HUES48 (cell line): ENCODE measurements at regions not wholly inside any gene's neighbourhood (a gene's known extent, or its start where the extent isn't known, plus 50 kb on each side); places are given as distances from the start of the nearest gene placed in this dataset.

Source experiments
- H3K27ac ChIP-seq: one replicate; pipeline ENCODE4 v1.7.0; 2013; ENCODE audit warnings: low read depth, low read length, inconsistent platforms
- H3K27me3 ChIP-seq: 2 replicates; pipeline ENCODE4 v1.6.1; 2013; ENCODE audit warnings: mild to moderate bottlenecking, low read length; ENCODE audit not compliant: control insufficient read depth, insufficient read depth
- H3K36me3 ChIP-seq: 2 replicates; pipeline ENCODE4 v1.6.1; 2013; ENCODE audit warnings: low read length; ENCODE audit not compliant: control insufficient read depth, insufficient read depth
- H3K4me1 ChIP-seq: 2 replicates; pipeline ENCODE4 v1.6.1; 2013; ENCODE audit warnings: mild to moderate bottlenecking, low read length; ENCODE audit not compliant: control insufficient read depth, insufficient read depth
- H3K4me3 ChIP-seq: 2 replicates; pipeline ENCODE4 v1.5.1; 2013; ENCODE audit warnings: mild to moderate bottlenecking, low read depth, low read length
- H3K9ac ChIP-seq: 2 replicates; pipeline ENCODE4 v1.6.1; 2013; ENCODE audit warnings: mild to moderate bottlenecking, low read depth, low read length, moderate library complexity
- H3K9me3 ChIP-seq: 2 replicates; pipeline ENCODE4 v1.6.1; 2013; ENCODE audit warnings: low read length; ENCODE audit not compliant: control insufficient read depth, insufficient read depth

GRCh38 chr6:113315165-113315564 lies 542.0 kb upstream of the MARCKS start:
- Histone ChIP-seq H3K36me3 (no peaks in the 10 kb centered on the region), H3K9ac (no peak overlapping the region), H3K4me3 (no peak overlapping the region), H3K4me1 (no peaks in the 10 kb centered on the region), H3K27ac (no peak overlapping the region), H3K9me3 (no peaks in the 10 kb centered on the region), H3K27me3 (no peaks in the 10 kb centered on the region)

GRCh38 chr6:113315879-113316278 lies 541.3 kb upstream of the MARCKS start:
- Histone ChIP-seq H3K27ac (no peak overlapping the region), H3K9me3 (no peaks in the 10 kb centered on the region), H3K4me3 (no peak overlapping the region), H3K36me3 (no peaks in the 10 kb centered on the region), H3K4me1 (no peaks in the 10 kb centered on the region), H3K9ac (no peak overlapping the region), H3K27me3 (no peaks in the 10 kb centered on the region)

GRCh38 chr6:113317442-113317841 lies 539.7 kb upstream of the MARCKS start:
- Histone ChIP-seq H3K4me3 (no peak overlapping the region), H3K4me1 (no peaks in the 10 kb centered on the region), H3K9ac (no peak overlapping the region), H3K27ac (no peak overlapping the region), H3K27me3 (no peaks in the 10 kb centered on the region), H3K9me3 (no peaks in the 10 kb centered on the region), H3K36me3 (no peaks in the 10 kb centered on the region)

- H3K4me1 ChIP-seq, result no peaks in the 10 kb centered on the region
- no peak overlapping the region for H3K4me3 ChIP-seq
- no peaks in the 10 kb centered on the region for H3K27me3 ChIP-seq
- no peak overlapping the region for H3K9ac ChIP-seq
- no peak overlapping the region for H3K27ac ChIP-seq
- H3K36me3 ChIP-seq, result no peaks in the 10 kb centered on the region
- no peaks in the 10 kb centered on the region for H3K9me3 ChIP-seq
These were observed 539.1 kb upstream of the MARCKS start for GRCh38 chr6:113317891-113318574.

DNA sequence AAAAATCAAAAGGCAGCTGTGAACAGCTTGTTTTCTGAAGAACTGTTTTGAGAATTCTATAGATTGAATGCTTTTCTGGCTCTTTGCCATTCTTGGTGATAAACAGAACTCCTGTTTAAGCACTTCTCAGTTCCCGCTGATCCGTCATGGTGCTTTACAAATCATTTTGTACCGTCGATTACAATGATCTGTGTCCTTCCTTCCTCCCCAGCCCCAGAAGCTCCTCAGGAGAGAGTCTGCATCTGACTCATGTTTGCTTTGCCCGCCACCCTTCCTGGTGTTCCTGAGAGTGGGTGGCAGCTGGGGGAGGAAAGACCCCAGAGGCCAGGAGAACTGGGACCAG lies 538.6 kb upstream of the MARCKS start:
- Histone ChIP-seq H3K9ac (no peak overlapping the region), H3K4me1 (no peaks in the 10 kb centered on the region), H3K9me3 (no peaks in the 10 kb centered on the region), H3K36me3 (no peaks in the 10 kb centered on the region), H3K4me3 (no peak overlapping the region), H3K27ac (no peak overlapping the region), H3K27me3 (no peaks in the 10 kb centered on the region)

GRCh38 chr6:113320653-113321052 lies 536.5 kb upstream of the MARCKS start:
- Histone ChIP-seq H3K4me1 (no peaks in the 10 kb centered on the region), H3K9ac (no peak overlapping the region), H3K36me3 (no peaks in the 10 kb centered on the region), H3K9me3 (no peaks in the 10 kb centered on the region), H3K27ac (no peak overlapping the region), H3K4me3 (no peak overlapping the region), H3K27me3 (no peaks in the 10 kb centered on the region)

DNA sequence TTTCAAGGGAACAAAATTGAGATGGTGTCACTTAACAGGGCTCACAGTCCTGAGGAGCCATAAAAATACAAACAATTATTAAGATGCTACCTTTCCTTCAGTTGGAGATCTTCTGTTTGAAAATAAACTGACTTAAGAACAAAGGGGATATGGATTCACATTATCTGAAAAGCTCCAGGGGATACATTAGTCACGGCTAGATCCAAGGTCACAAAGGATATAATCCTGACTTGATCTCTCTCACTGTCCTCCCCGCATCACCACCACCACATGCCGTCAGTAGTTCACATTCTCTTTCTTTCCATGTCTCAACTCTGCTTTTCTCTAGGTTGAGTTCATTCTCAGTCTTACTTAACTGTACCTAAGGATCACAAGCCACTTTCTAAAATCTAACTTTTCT lies 530.4 kb upstream of the MARCKS start:
- H3K27ac ChIP-seq, result no peak overlapping the region
- no peaks in the 10 kb centered on the region for H3K36me3 ChIP-seq
- H3K27me3 ChIP-seq, result no peaks in the 10 kb centered on the region
- no peaks in the 10 kb centered on the region for H3K4me1 ChIP-seq
- H3K9ac ChIP-seq, result no peak overlapping the region
- no peaks in the 10 kb centered on the region for H3K9me3 ChIP-seq
- H3K4me3 ChIP-seq, result no peak overlapping the region

DNA sequence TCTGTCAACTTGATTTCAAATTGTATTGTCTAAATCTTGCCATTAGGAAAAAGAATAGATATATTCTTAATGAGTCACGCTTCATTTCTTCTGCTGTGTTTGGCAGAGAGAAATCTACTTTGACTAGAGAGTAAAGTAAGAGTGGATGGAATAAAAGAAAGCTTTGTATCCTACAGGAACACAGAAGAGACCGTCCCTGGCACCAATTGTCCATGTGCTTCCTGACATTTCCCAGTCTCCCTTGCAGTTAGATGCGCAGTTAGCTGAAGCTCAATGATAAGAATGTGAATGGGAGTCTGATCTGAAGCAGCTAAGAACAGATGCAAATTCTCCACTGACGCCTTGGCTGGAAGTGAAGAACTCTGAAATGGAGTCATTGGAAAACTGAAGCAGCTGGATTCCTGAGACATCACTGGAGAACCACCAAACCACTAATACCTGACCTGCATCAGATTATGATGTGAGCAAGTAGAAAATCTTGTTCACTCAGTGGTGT lies 528.2 kb upstream of the MARCKS start:
- Histone ChIP-seq H3K4me3 (no peak overlapping the region), H3K4me1 (no peaks in the 10 kb centered on the region), H3K27ac (no peak overlapping the region), H3K36me3 (no peaks in the 10 kb centered on the region), H3K9me3 (no peaks in the 10 kb centered on the region), H3K27me3 (no peaks in the 10 kb centered on the region), H3K9ac (no peak overlapping the region)

DNA sequence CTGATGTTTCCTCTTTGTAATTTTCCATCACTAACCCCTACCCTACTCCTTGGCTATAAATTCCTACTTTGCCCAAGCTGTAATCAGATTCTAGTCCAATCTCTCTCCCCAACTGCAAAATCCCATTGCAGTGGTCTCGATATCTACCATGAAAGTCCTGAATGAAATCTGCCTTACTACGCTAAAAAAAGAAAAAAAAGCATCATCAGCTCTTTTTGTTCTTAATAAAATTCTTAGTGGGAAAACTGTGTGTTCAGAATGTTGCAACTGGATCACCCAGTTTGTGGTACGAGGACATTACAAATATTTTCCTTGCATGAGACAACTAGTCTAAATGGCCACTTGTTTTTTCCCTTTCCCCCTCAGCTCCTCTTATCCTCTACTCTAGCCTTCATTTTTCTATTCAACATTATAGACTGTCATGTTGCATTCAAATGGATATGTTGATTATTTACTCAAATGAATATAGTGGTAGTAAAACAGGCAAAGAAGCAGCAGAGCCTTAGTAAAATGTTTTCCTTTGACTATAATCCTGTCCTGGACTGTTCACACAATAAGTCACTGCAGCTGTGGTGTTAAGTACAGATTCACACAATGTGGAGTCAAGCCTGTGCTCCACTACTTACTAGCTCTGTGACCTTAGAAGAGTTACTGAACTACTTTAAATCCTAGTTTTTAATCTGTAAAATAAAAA lies 527.1 kb upstream of the MARCKS start:
- no peak overlapping the region for H3K4me3 ChIP-seq
- no peak overlapping the region for H3K27ac ChIP-seq
- H3K36me3 ChIP-seq, result no peaks in the 10 kb centered on the region

DNA sequence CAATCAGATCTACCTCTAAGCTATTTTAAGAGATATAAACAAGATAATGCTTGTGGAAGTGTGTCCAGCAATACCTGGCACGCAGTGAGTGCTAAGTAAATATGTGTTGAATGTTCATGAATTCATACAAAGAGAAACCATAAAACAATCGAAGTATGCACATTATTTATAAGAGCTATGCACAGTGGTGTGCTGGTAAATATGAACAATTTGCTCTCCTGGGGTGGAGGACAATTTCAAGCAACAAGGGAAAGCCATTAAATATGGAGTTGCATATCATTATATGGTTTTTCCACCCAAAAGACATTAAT lies 526.6 kb upstream of the MARCKS start:
- Histone ChIP-seq H3K27ac (no peak overlapping the region), H3K9me3 (no peaks in the 10 kb centered on the region)

More for the DNA sequence above, 527.1 kb upstream of the MARCKS start:
- Histone ChIP-seq H3K9me3 (no peaks in the 10 kb centered on the region), H3K27me3 (no peaks in the 10 kb centered on the region), H3K4me1 (no peaks in the 10 kb centered on the region), H3K9ac (no peak overlapping the region)

DNA sequence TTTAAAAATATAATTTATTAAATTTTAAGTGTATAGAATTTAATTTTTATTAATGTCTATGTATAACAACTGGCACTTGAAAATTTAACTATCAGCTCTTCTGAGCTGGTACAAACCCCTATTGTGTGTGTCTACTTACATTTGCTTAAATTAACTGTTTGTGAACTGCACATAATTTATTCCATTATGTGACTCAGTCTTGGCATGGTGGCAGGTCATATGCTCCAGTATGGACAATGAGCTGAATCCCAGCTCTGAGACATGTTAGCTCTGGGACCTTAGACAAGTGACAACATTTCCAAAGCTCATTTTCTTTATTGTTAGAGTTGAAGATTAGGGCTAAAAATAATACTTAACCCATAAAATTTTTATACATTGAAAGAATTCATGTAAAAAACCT lies 526.1 kb upstream of the MARCKS start:
- no peak overlapping the region for H3K9ac ChIP-seq
- no peaks in the 10 kb centered on the region for H3K27me3 ChIP-seq
- H3K4me1 ChIP-seq, result no peaks in the 10 kb centered on the region
- no peak overlapping the region for H3K27ac ChIP-seq
- H3K4me3 ChIP-seq, result no peak overlapping the region
- H3K36me3 ChIP-seq, result no peaks in the 10 kb centered on the region
- no peaks in the 10 kb centered on the region for H3K9me3 ChIP-seq

More for the DNA sequence above, 526.6 kb upstream of the MARCKS start:
- no peak overlapping the region for H3K9ac ChIP-seq
- H3K4me3 ChIP-seq, result no peak overlapping the region
- H3K27me3 ChIP-seq, result no peaks in the 10 kb centered on the region
- H3K4me1 ChIP-seq, result no peaks in the 10 kb centered on the region
- H3K36me3 ChIP-seq, result no peaks in the 10 kb centered on the region
